H1 (cell line): ENCODE measurements at regions not wholly inside any gene's neighbourhood (a gene's known extent, or its start where the extent isn't known, plus 50 kb on each side); places are given as distances from the start of the nearest gene placed in this dataset.

Source experiments
- CTCF ChIA-PET: fragments of 300-600 bp; sonication (Branson Sonifier 250); formaldehyde crosslinking; loops from one replicate; lab custom pipeline; 2021; ENCODE audit not compliant: partially characterized antibody; lab: Charles Lee
- POLR2A ChIA-PET: fragments of 300-600 bp; sonication (Branson Sonifier 250); formaldehyde crosslinking; loops from one replicate; lab custom pipeline; 2021; ENCODE audit warnings: inconsistent platforms; ENCODE audit not compliant: partially characterized antibody; lab: Charles Lee
- DNase-seq, 2 experiments: peaks; one replicate each; pipeline versions ENCODE4 v3.0.0 to v3.0.0-alpha.2; 2010 to 2022; ENCODE audit warnings: low spot score in 2 of 2, low read depth in 1 of 2, mixed read lengths in 1 of 2
- FAIRE-seq: peaks from 2 replicates; lab custom pipeline; 2011; peaks lifted over from hg19 to GRCh38; lab: Jason Lieb, UNC
- H2AFZ ChIP-seq: 2 replicates; pipeline ENCODE4 v1.8.1; 2012; ENCODE audit warnings: low read length, inconsistent platforms
- H2AK5ac ChIP-seq: 2 replicates; pipeline ENCODE4 v1.6.1; 2013; ENCODE audit warnings: low read depth, low read length
- H2BK120ac ChIP-seq: replicated peaks from 2 replicates; pipeline ENCODE3; 2013; ENCODE audit warnings: low read depth, low read length, inconsistent platforms
- H2BK12ac ChIP-seq: 2 replicates; pipeline ENCODE4 v1.6.1; 2013; ENCODE audit warnings: low read depth, low read length
- H2BK15ac ChIP-seq: 2 replicates; pipeline ENCODE4 v1.6.1; 2013; ENCODE audit warnings: low read length
- H2BK20ac ChIP-seq: 2 replicates; pipeline ENCODE4 v1.6.1; 2013; ENCODE audit warnings: low read length
- H2BK5ac ChIP-seq: 2 replicates; pipeline ENCODE4 v1.6.1; 2013; ENCODE audit warnings: low read depth, low read length
- H3K14ac ChIP-seq: 2 replicates; pipeline ENCODE4 v1.6.1; 2013; ENCODE audit warnings: inconsistent platforms; ENCODE audit not compliant: insufficient read length
- H3K18ac ChIP-seq: 2 replicates; pipeline ENCODE4 v1.6.1; 2013; ENCODE audit warnings: low read length; ENCODE audit errors: extremely low read depth
- H3K23ac ChIP-seq: 2 replicates; pipeline ENCODE4 v1.6.1; 2013; ENCODE audit warnings: inconsistent platforms; ENCODE audit not compliant: insufficient read length
- H3K23me2 ChIP-seq: 2 replicates; pipeline ENCODE4 v1.6.1; 2013; ENCODE audit warnings: low read depth, low read length
- H3K27ac ChIP-seq: 2 replicates; pipeline ENCODE4 v1.6.1; 2011; ENCODE audit warnings: low read depth, low read length, inconsistent platforms
- H3K27me3 ChIP-seq, 4 experiments: replicated peaks in 1 of 4; 1 replicate in 1 of 4; 2 replicates in 3 of 4; pipeline versions ENCODE4 v1.6.1 to v1.8.1; 2011 to 2013; ENCODE audit warnings: low read length in 3 of 4, mild to moderate bottlenecking in 3 of 4, inconsistent platforms in 2 of 4, mixed read lengths in 2 of 4, moderate library complexity in 1 of 4; ENCODE audit not compliant: control insufficient read depth in 3 of 4, insufficient read depth in 3 of 4; ENCODE audit errors: extremely low read depth in 1 of 4
- H3K36me3 ChIP-seq, 4 experiments: 2 replicates each; pipeline versions ENCODE4 v1.6.1 to v1.8.1; 2011 to 2013; ENCODE audit warnings: mild to moderate bottlenecking in 4 of 4, low read length in 3 of 4, moderate library complexity in 2 of 4, control low read depth in 1 of 4, inconsistent platforms in 1 of 4; ENCODE audit not compliant: insufficient read depth in 4 of 4, control insufficient read depth in 2 of 4
- H3K4ac ChIP-seq: replicated peaks from 2 replicates; pipeline ENCODE3; 2013; ENCODE audit warnings: low read length, low read depth, mixed read lengths, inconsistent platforms; ENCODE audit not compliant: insufficient read length
- H3K4me1 ChIP-seq, 4 experiments: replicated peaks in 1 of 4; 1 replicate in 1 of 4; 2 replicates in 3 of 4; pipeline versions ENCODE4 v1.6.1 to v1.8.1; 2011 to 2013; ENCODE audit warnings: low read length in 3 of 4, inconsistent platforms in 2 of 4, mixed read lengths in 1 of 4; ENCODE audit not compliant: insufficient read depth in 4 of 4, control insufficient read depth in 3 of 4
- H3K4me2 ChIP-seq, 2 experiments: 2 replicates each; pipeline versions ENCODE4 v1.6.1 to v1.8.1; 2011 to 2013; ENCODE audit warnings: low read depth in 2 of 2, low read length in 2 of 2, control low read depth in 1 of 2, inconsistent platforms in 1 of 2, mild to moderate bottlenecking in 1 of 2; ENCODE audit not compliant: insufficient read depth in 1 of 2
- H3K4me3 ChIP-seq, 4 experiments: fragments of 200-600, 300-600 bp in 1 of 4; sonication (generic), shearing (Covaris generic), sonication (Bioruptor Twin) in 1 of 4; 2 replicates each; pipeline versions ENCODE4 v1.5.1 to v1.8.1; 2011 to 2016; ENCODE audit warnings: low read length in 4 of 4, low read depth in 3 of 4, control low read depth in 2 of 4, inconsistent platforms in 2 of 4, mild to moderate bottlenecking in 2 of 4, mixed read lengths in 1 of 4, moderate library complexity in 1 of 4; ENCODE audit not compliant: insufficient read depth in 2 of 4; ENCODE audit errors: extremely low read depth in 1 of 4
- H3K56ac ChIP-seq: replicated peaks from 2 replicates; pipeline ENCODE3; 2013; ENCODE audit warnings: low read depth, mild to moderate bottlenecking, mixed read lengths, low read length, inconsistent platforms; ENCODE audit not compliant: insufficient read length
- H3K79me1 ChIP-seq: 2 replicates; pipeline ENCODE4 v1.6.1; 2013; ENCODE audit warnings: low read depth, low read length, control low read depth
- H3K79me2 ChIP-seq, 2 experiments: 2 replicates each; pipeline versions ENCODE4 v1.6.1 to v1.8.1; 2012 to 2013; ENCODE audit warnings: low read length in 2 of 2, mild to moderate bottlenecking in 2 of 2, inconsistent platforms in 1 of 2; ENCODE audit not compliant: insufficient read depth in 2 of 2, control insufficient read depth in 1 of 2
- H3K9ac ChIP-seq, 4 experiments: replicated peaks in 1 of 4; 1 replicate in 1 of 4; 2 replicates in 3 of 4; pipeline versions ENCODE4 v1.6.1 to v1.8.1; 2011 to 2013; ENCODE audit warnings: low read depth in 3 of 4, low read length in 3 of 4, control low read depth in 2 of 4, mild to moderate bottlenecking in 2 of 4, moderate library complexity in 2 of 4, inconsistent platforms in 1 of 4; ENCODE audit errors: extremely low read depth in 1 of 4
- H3K9me3 ChIP-seq, 2 experiments: 2 replicates each; pipeline versions ENCODE4 v1.6.1 to v1.8.1; 2012 to 2013; ENCODE audit warnings: mild to moderate bottlenecking in 2 of 2, moderate library complexity in 2 of 2, control low read depth in 1 of 2, inconsistent platforms in 1 of 2, low read depth in 1 of 2, low read length in 1 of 2, mixed read lengths in 1 of 2; ENCODE audit not compliant: insufficient read depth in 2 of 2
- H4K20me1 ChIP-seq, 2 experiments: replicated peaks in 1 of 2; 2 replicates each; pipeline versions ENCODE3 to v1.8.1; 2011 to 2013; ENCODE audit warnings: inconsistent platforms in 2 of 2, low read length in 2 of 2, mild to moderate bottlenecking in 1 of 2; ENCODE audit not compliant: insufficient read depth in 2 of 2, control insufficient read depth in 1 of 2
- H4K5ac ChIP-seq: 2 replicates; pipeline ENCODE4 v1.6.1; 2013; ENCODE audit warnings: low read length, low read depth, mixed read lengths, inconsistent platforms; ENCODE audit not compliant: insufficient read length
- H4K8ac ChIP-seq: 2 replicates; pipeline ENCODE4 v1.8.0; 2013; ENCODE audit warnings: mild to moderate bottlenecking, moderate library complexity, low read length, inconsistent platforms; ENCODE audit not compliant: insufficient read depth; ENCODE audit errors: extremely low read depth
- H4K91ac ChIP-seq: replicated peaks from 2 replicates; pipeline ENCODE3; 2013; ENCODE audit warnings: low read length, mixed read lengths, inconsistent platforms; ENCODE audit not compliant: insufficient read length
- ATF3 ChIP-seq: IDR thresholded peaks from 2 replicates; pipeline ENCODE4 v1.6.1; 2011; ENCODE audit warnings: low read depth, mild to moderate bottlenecking, low read length; ENCODE audit not compliant: insufficient read depth
- BRCA1 ChIP-seq: IDR thresholded peaks from 2 replicates; pipeline ENCODE4 v1.6.1; 2012; ENCODE audit warnings: low read depth, low read length, improper control_type of control experiment
- CBX8 ChIP-seq: fragments of 300-800, 300-1000 bp; sonication (generic); IDR thresholded peaks from 2 replicates; pipeline ENCODE4 v1.7.1; 2016; ENCODE audit warnings: low read depth, low read length, borderline replicate concordance
- CTBP2 ChIP-seq: IDR thresholded peaks from 2 replicates; pipeline ENCODE4 v1.7.0; 2011; ENCODE audit warnings: borderline replicate concordance, mild to moderate bottlenecking, moderate library complexity, mixed read lengths, low read length; ENCODE audit not compliant: insufficient read depth, insufficient read length
- GTF2F1 ChIP-seq: IDR thresholded peaks from 2 replicates; pipeline ENCODE4 v1.6.1; 2012; ENCODE audit warnings: low read depth, low read length, improper control_type of control experiment, borderline replicate concordance
- MAX ChIP-seq: IDR thresholded peaks from 2 replicates; pipeline ENCODE4 v1.6.1; 2012; ENCODE audit warnings: inconsistent platforms
- NANOG ChIP-seq: IDR thresholded peaks from 2 replicates; pipeline ENCODE4 v1.6.1; 2011; ENCODE audit warnings: low read length, low read depth, mild to moderate bottlenecking, inconsistent platforms; ENCODE audit not compliant: insufficient read depth, poor library complexity, severe bottlenecking
- PHF8 ChIP-seq: fragments of 200-600 bp; sonication (generic); conservative IDR thresholded peaks from 2 replicates; pipeline ENCODE4 v1.7.1; 2012; ENCODE audit warnings: low read depth, mild to moderate bottlenecking, inconsistent platforms, low read length, moderate library complexity
- RNF2 ChIP-seq: fragments of 200-900, 300-1000 bp; sonication (generic); IDR thresholded peaks from 2 replicates; pipeline ENCODE4 v1.7.1; 2016; ENCODE audit warnings: borderline replicate concordance, low read depth, mild to moderate bottlenecking, antibody characterized with exemption, low read length; ENCODE audit not compliant: poor library complexity, severe bottlenecking; ENCODE audit errors: missing control alignments
- RXRA ChIP-seq: IDR thresholded peaks from 2 replicates; pipeline ENCODE4 v1.6.1; 2011; ENCODE audit warnings: low read depth, mild to moderate bottlenecking, low read length, moderate library complexity; ENCODE audit not compliant: insufficient read depth
- SIRT6 ChIP-seq: IDR thresholded peaks from one replicate; pipeline ENCODE4 v1.7.1; 2012; ENCODE audit warnings: low read length, inconsistent platforms
- TAF7 ChIP-seq: optimal IDR thresholded peaks from 2 replicates; pipeline ENCODE3; 2011; ENCODE audit warnings: low read depth, mild to moderate bottlenecking, inconsistent platforms, low read length, moderate library complexity, borderline replicate concordance
- TEAD4 ChIP-seq: IDR thresholded peaks from 2 replicates; pipeline ENCODE4 v1.6.1; 2012; ENCODE audit warnings: low read depth, low read length, inconsistent platforms, mixed read lengths
- WGBS, 2 experiments: shearing (Covaris generic) in 1 of 2; methylation state at CpG; one replicate each; pipeline versions ENCODE4 v1.1.6 to v1.1.7; 2013 to 2015; ENCODE audit warnings: low lambda C conversion rate in 2 of 2, mixed read lengths in 2 of 2, inconsistent platforms in 1 of 2, low coverage in 1 of 2, missing lambda C conversion rate in 1 of 2; ENCODE audit not compliant: insufficient replicate concordance in 2 of 2, insufficient coverage in 1 of 2, insufficient read length in 1 of 2; ENCODE audit errors: extremely low coverage in 1 of 2, missing lambda C conversion rate in 1 of 2; 5-methylcytosine and 5-hydroxymethylcytosine counted together

GRCh38 chr2:81073412-81073811 lies 768.9 kb upstream of the LRRTM1 start:
- Histone ChIP-seq H3K27ac (no peak overlapping the region), H4K8ac (no peak overlapping the region), H4K20me1 (no peaks in the 10 kb centered on the region), H3K14ac (no peak overlapping the region), H2AK5ac (no peak overlapping the region), H3K36me3 (no peaks in the 10 kb centered on the region), H2BK120ac (no peak overlapping the region), H3K4ac (no peak overlapping the region), H2AFZ (no peak overlapping the region), H3K9me3 (no peaks in the 10 kb centered on the region), H3K4me2 (no peak overlapping the region), H3K23me2 (no peaks in the 10 kb centered on the region), H3K18ac (no peak overlapping the region), H3K9ac (no peak overlapping the region), H4K5ac (no peak overlapping the region), H3K4me3 (no peak overlapping the region), H3K23ac (no peak overlapping the region), H2BK5ac (no peak overlapping the region), H3K79me1 (no peaks in the 10 kb centered on the region), H4K91ac (no peak overlapping the region), H3K27me3 (no peaks in the 10 kb centered on the region), H3K56ac (no peak overlapping the region), H3K4me1 (peaks cover 0 to 5% (median 2%) of the 10 kb centered on the region in 4 experiments; a peak in 3 of 7 replicates), H2BK15ac (no peak overlapping the region), H2BK12ac (no peak overlapping the region), H3K79me2 (no peaks in the 10 kb centered on the region), H2BK20ac (no peak overlapping the region)
- POLR2A ChIA-PET = no interaction called here
- DNase-seq (no peak), FAIRE-seq (no peak)
- CTCF ChIA-PET = no interaction called here
- TF ChIP-seq RNF2 (no peak), BRCA1 (no peak), ATF3 (no peak), NANOG (no peak), TEAD4 (no peak), GTF2F1 (no peak), PHF8 (no peak), RXRA (no peak), CTBP2 (no peak), CBX8 (no peak), MAX (no peak), TAF7 (no peak), SIRT6 (no peak)
- WGBS, 2 experiments = 88% methylated on average over 1 of the region's 1 CpG; no CpG with 5 or more reads in 1 of the 2 experiments
